ENCODE measurements at regions not wholly inside any gene's neighbourhood (a gene's known extent, or its start where the extent isn't known, plus 50 kb on each side); places are given as distances from the start of the nearest gene placed in this dataset.

DNA sequence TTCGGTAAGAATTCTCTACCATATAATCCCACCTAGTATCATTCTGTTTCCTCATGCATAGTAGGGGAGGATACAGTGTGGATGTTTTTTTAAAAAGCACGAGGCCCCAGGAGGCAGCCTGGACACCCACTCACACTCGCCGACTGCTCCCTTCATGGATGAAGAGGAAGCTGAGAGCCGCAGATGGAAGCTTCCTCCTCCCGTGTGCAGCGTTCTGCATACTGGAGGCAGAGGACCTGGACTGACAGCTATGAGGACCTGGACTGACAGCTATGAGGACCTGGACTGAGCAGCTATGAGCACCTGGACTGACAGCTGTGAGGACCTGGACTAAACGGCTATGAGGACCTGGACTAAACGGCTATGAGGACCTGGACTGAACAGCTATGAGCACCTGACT lies 234.4 kb downstream of the NDUFA10 start:
- Histone ChIP-seq H3K9me3 (ENCODE audit: control insufficient read depth, low read depth, low read length) (no peaks in the 10 kb centered on the region), H3K79me2 (ENCODE audit: control insufficient read depth, insufficient read depth, low read length) (no peaks in the 10 kb centered on the region), H2AFZ (ENCODE audit: control insufficient read depth, low read length) (no peak overlapping the region), H3K4me2 (ENCODE audit: control insufficient read depth, extremely low read depth, insufficient read depth, low read depth, low read length) (no peak overlapping the region), H4K20me1 (ENCODE audit: control insufficient read depth, extremely low read depth, insufficient read depth, low read length) (no peaks in the 10 kb centered on the region), H3K9ac (ENCODE audit: control insufficient read depth, extremely low read depth, insufficient read depth, low read length) (no peak overlapping the region), H3K27me3 (ENCODE audit: control insufficient read depth, extremely low read depth, insufficient read depth, low read length) (peaks cover 22% of the 10 kb centered on the region), H3K27ac (ENCODE audit: control insufficient read depth, insufficient read depth, low read length) (no peak overlapping the region), H3K4me1 (ENCODE audit: control insufficient read depth, extremely low read depth, insufficient read depth, low read length) (no peaks in the 10 kb centered on the region), H3K4me3 (ENCODE audit: control insufficient read depth in 2 of 3, extremely low read depth in 1 of 3, insufficient read depth in 2 of 3, low read depth in 1 of 3, low read length in 3 of 3) (no peak overlapping the region), H3K9me1 (ENCODE audit: control insufficient read depth, extremely low read depth, insufficient read depth, low read length) (no peaks in the 10 kb centered on the region), H3K36me3 (ENCODE audit: control insufficient read depth in 2 of 2, extremely low read depth in 1 of 2, insufficient read depth in 2 of 2, low read length in 2 of 2) (no peaks in the 10 kb centered on the region)
- no peak for TF ChIP-seq CTCF (optimal IDR thresholded peaks at IDR 0.05 in 1 of 3, IDR thresholded peaks at IDR 0.05 in 1 of 3, conservative IDR thresholded peaks at IDR 0.05 in 1 of 3; ENCODE audit: extremely low read depth in 1 of 3, insufficient read depth in 2 of 3, low read length in 3 of 3)
- DNase-seq (ENCODE audit: low read depth, low spot score) (no peak), FAIRE-seq (no peak)
- dilution Hi-C loops (cut with MboI; ENCODE audit: extremely low pct_ligation_motif_present, low sequenced_read_pairs): no loop called here

DNA sequence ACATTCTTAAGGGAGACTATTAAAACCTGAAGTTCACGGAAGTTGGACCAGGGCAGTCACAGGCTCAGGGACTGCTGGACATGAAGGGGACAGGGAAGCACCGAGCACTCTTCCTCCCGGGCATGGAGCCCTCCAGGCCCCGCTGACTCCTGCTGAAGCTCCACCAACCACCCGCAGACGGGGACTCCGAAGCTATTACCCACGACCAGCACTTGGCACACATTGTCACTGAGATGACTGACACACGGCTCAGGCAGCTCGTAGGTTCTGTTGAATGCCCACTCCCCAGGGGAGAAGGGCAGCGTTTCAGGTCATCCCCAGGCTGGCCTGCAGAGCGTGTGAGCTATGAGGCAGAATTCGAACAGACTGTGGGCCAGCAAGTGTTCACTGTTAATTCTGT lies 234.8 kb downstream of the NDUFA10 start:
- Histone ChIP-seq H4K20me1 (ENCODE audit: control insufficient read depth, extremely low read depth, insufficient read depth, low read length) (no peaks in the 10 kb centered on the region), H3K9me3 (ENCODE audit: control insufficient read depth, low read depth, low read length) (no peaks in the 10 kb centered on the region), H3K4me3 (ENCODE audit: control insufficient read depth in 2 of 3, extremely low read depth in 1 of 3, insufficient read depth in 2 of 3, low read depth in 1 of 3, low read length in 3 of 3) (no peak overlapping the region), H3K27ac (ENCODE audit: control insufficient read depth, insufficient read depth, low read length) (no peak overlapping the region), H3K9ac (ENCODE audit: control insufficient read depth, extremely low read depth, insufficient read depth, low read length) (no peak overlapping the region), H3K4me2 (ENCODE audit: control insufficient read depth, extremely low read depth, insufficient read depth, low read depth, low read length) (no peak overlapping the region), H3K27me3 (ENCODE audit: control insufficient read depth, extremely low read depth, insufficient read depth, low read length) (peaks cover 22% of the 10 kb centered on the region), H3K9me1 (ENCODE audit: control insufficient read depth, extremely low read depth, insufficient read depth, low read length) (no peaks in the 10 kb centered on the region), H3K4me1 (ENCODE audit: control insufficient read depth, extremely low read depth, insufficient read depth, low read length) (no peaks in the 10 kb centered on the region), H3K79me2 (ENCODE audit: control insufficient read depth, insufficient read depth, low read length) (no peaks in the 10 kb centered on the region), H3K36me3 (ENCODE audit: control insufficient read depth in 2 of 2, extremely low read depth in 1 of 2, insufficient read depth in 2 of 2, low read length in 2 of 2) (no peaks in the 10 kb centered on the region), H2AFZ (ENCODE audit: control insufficient read depth, low read length) (no peak overlapping the region)
- dilution Hi-C loops (cut with MboI; ENCODE audit: extremely low pct_ligation_motif_present, low sequenced_read_pairs): no loop called here
- FAIRE-seq (no peak), DNase-seq (ENCODE audit: low read depth, low spot score) (no peak)
- TF ChIP-seq CTCF (optimal IDR thresholded peaks at IDR 0.05 in 1 of 3, IDR thresholded peaks at IDR 0.05 in 1 of 3, conservative IDR thresholded peaks at IDR 0.05 in 1 of 3; ENCODE audit: extremely low read depth in 1 of 3, insufficient read depth in 2 of 3, low read length in 3 of 3) (no peak), EZH2 (IDR thresholded peaks at IDR 0.05; ENCODE audit: low read length) (no peak)

Data from keratinocyte (primary cell).